ENCODE measurements at regions not wholly inside any gene's neighbourhood (a gene's known extent, or its start where the extent isn't known, plus 50 kb on each side); places are given as distances from the start of the nearest gene placed in this dataset.

DNA sequence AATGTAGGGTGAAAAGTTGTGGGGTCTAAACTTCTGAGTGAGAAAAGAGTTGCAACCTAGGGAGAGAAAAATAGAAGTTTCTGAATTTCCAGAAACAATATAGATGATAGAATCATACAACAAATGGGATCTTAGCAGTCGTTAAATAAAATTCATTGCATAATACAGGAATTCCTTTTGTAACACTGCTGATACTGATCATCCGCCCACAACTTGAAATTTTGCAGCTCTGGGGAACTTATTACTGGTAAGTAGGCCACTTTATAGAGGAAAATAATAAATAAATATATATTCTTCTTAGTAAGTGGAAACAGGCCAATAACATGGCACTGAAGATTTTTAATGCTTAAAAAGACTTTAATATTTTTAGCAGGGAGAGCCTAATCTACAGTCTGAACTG, 81.9 kb upstream of the SMIM30 start:
- Mint-ChIP-seq H3K27me3 (ENCODE audit: insufficient read depth, unreplicated experiment) (no peaks in the 10 kb centered on the region), H3K9me3 (ENCODE audit: unreplicated experiment) (no peaks in the 10 kb centered on the region), H3K4me1 (ENCODE audit: insufficient read depth, unreplicated experiment) (peaks cover 11% of the 10 kb centered on the region), H3K27ac (ENCODE audit: low read depth, unreplicated experiment) (no peak overlapping the region), H3K4me3 (ENCODE audit: unreplicated experiment) (no peak overlapping the region), H3K36me3 (ENCODE audit: insufficient read depth, unreplicated experiment) (peaks cover 6% of the 10 kb centered on the region)
- TF ChIP-seq, protein P1, sequence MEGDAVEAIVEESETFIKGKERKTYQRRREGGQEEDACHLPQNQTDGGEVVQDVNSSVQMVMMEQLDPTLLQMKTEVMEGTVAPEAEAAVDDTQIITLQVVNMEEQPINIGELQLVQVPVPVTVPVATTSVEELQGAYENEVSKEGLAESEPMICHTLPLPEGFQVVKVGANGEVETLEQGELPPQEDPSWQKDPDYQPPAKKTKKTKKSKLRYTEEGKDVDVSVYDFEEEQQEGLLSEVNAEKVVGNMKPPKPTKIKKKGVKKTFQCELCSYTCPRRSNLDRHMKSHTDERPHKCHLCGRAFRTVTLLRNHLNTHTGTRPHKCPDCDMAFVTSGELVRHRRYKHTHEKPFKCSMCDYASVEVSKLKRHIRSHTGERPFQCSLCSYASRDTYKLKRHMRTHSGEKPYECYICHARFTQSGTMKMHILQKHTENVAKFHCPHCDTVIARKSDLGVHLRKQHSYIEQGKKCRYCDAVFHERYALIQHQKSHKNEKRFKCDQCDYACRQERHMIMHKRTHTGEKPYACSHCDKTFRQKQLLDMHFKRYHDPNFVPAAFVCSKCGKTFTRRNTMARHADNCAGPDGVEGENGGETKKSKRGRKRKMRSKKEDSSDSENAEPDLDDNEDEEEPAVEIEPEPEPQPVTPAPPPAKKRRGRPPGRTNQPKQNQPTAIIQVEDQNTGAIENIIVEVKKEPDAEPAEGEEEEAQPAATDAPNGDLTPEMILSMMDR (IDR thresholded peaks at IDR 0.05; ENCODE audit: unreplicated experiment) = no peak
- intact Hi-C loops (cut with micrococcal nuclease) = no loop called here
- no TSS peak for BruUV-seq (replicated peaks)
- POLR2A ChIA-PET = no interaction called here
- no peak for DNase-seq (ENCODE audit: unreplicated experiment)
- CTCF ChIA-PET = no interaction called here

- CTCF ChIA-PET = interaction anchor here (1.0 kb wide), 1 partner anchor 16 kb away, joined by 4 read pairs; no protein-coding TSS in a partner anchor
- Mint-ChIP-seq H3K36me3 (ENCODE audit: insufficient read depth, unreplicated experiment) (peaks cover 6% of the 10 kb centered on the region), H3K27me3 (ENCODE audit: insufficient read depth, unreplicated experiment) (no peaks in the 10 kb centered on the region), H3K27ac (ENCODE audit: low read depth, unreplicated experiment) (no peak overlapping the region), H3K4me3 (ENCODE audit: unreplicated experiment) (no peak overlapping the region), H3K9me3 (ENCODE audit: unreplicated experiment) (no peaks in the 10 kb centered on the region), H3K4me1 (ENCODE audit: insufficient read depth, unreplicated experiment) (peaks cover 11% of the 10 kb centered on the region)
- BruUV-seq (replicated peaks) = no TSS peak
- TF ChIP-seq, protein P1 (IDR thresholded peaks at IDR 0.05; ENCODE audit: unreplicated experiment) = no peak
- POLR2A ChIA-PET = no interaction called here
- intact Hi-C loops (cut with micrococcal nuclease) = no loop called here
- peak; percentile 40 for DNase-seq (ENCODE audit: unreplicated experiment)
These were observed 81.5 kb upstream of the SMIM30 start for GRCh38 chr7:113199841-113200240.

DNA sequence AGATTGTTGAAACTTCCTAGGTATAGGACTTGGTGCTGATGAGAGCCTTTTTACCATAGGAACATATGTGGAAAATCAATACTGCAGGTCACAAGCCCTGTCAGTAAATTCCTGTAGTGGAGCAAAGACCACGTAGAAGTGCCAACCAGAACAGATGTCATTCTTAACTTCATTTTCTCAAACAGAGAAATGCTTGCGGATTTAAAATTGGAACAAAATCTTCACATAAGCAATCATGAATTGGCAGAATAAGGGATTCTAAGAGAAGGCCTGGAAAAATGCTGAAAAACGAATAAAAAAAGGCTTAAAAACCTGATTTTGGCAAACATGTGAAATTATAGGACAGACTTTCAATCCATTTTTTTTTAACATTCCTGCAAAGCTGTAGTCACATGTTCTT, 80.8 kb upstream of the SMIM30 start:
- CTCF ChIA-PET = interaction anchor here (1.0 kb wide), 1 partner anchor 15 kb away, joined by 4 read pairs; no protein-coding TSS in a partner anchor
- H3K27me3 Mint-ChIP-seq (ENCODE audit: insufficient read depth, unreplicated experiment) = no peaks in the 10 kb centered on the region
- intact Hi-C loops (cut with micrococcal nuclease) = no loop called here
- BruUV-seq (replicated peaks) = no TSS peak
- POLR2A ChIA-PET = no interaction called here
- TF ChIP-seq, protein P1 (IDR thresholded peaks at IDR 0.05; ENCODE audit: unreplicated experiment) = no peak
- DNase-seq (ENCODE audit: unreplicated experiment) = no peak
- no peak overlapping the region for H3K27ac Mint-ChIP-seq (ENCODE audit: low read depth, unreplicated experiment)
- H3K36me3 Mint-ChIP-seq (ENCODE audit: insufficient read depth, unreplicated experiment) = peaks cover 6% of the 10 kb centered on the region
- H3K9me3 Mint-ChIP-seq (ENCODE audit: unreplicated experiment) = no peaks in the 10 kb centered on the region
- H3K4me1 Mint-ChIP-seq (ENCODE audit: insufficient read depth, unreplicated experiment) = peaks cover 11% of the 10 kb centered on the region
- no peak overlapping the region for H3K4me3 Mint-ChIP-seq (ENCODE audit: unreplicated experiment)

GRCh38 chr7:113198226-113198625, 79.9 kb upstream of the SMIM30 start:
- intact Hi-C loops (cut with micrococcal nuclease) = no loop called here
- Mint-ChIP-seq H3K4me1 (ENCODE audit: insufficient read depth, unreplicated experiment) (peaks cover 11% of the 10 kb centered on the region), H3K27ac (ENCODE audit: low read depth, unreplicated experiment) (no peak overlapping the region), H3K9me3 (ENCODE audit: unreplicated experiment) (no peaks in the 10 kb centered on the region), H3K4me3 (ENCODE audit: unreplicated experiment) (no peak overlapping the region), H3K36me3 (ENCODE audit: insufficient read depth, unreplicated experiment) (no peaks in the 10 kb centered on the region), H3K27me3 (ENCODE audit: insufficient read depth, unreplicated experiment) (no peaks in the 10 kb centered on the region)
- no peak for DNase-seq (ENCODE audit: unreplicated experiment)
- no TSS peak for BruUV-seq (replicated peaks)
- TF ChIP-seq, protein P1 (IDR thresholded peaks at IDR 0.05; ENCODE audit: unreplicated experiment) = no peak
- ChIA-PET POLR2A (interaction anchor here (0.7 to 0.8 kb wide), 2 partner anchors 566 to 637 kb away, joined by 3 to 4 read pairs; no protein-coding TSS in a partner anchor), CTCF (no interaction called here)
